Stimulated activated CD4-positive, alpha-beta T cell treated with anti-CD3 and anti-CD28 coated beads, Interleukin-1b, Interleukin-23, amount 100 ng/mL, for 4 hours (primary cell): ENCODE measurements at regions not wholly inside any gene's neighbourhood (a gene's known extent, or its start where the extent isn't known, plus 50 kb on each side); places are given as distances from the start of the nearest gene placed in this dataset.

Source experiments
- DNase-seq, 2 donors: peaks; one replicate each; pipeline ENCODE4 v3.0.0-alpha.2; 2020; ENCODE audit warnings: low read depth in 2 of 2

GRCh38 chr12:24759155-24759554 is 189.7 kb downstream of the BCAT1 start:
- DNase-seq = no peak

- DNase-seq = no peak
Measured at GRCh38 chr12:24756479-24757024, 192.3 kb downstream of the BCAT1 start.

GRCh38 chr12:24754690-24755638 is 193.9 kb downstream of the BCAT1 start:
- no peak for DNase-seq

- DNase-seq = no peak
Measured at GRCh38 chr12:24752763-24753462, 196.0 kb downstream of the BCAT1 start.

- no peak for DNase-seq
Measured at GRCh38 chr12:24751181-24751580, 197.7 kb downstream of the BCAT1 start.

GRCh38 chr12:24750263-24750662 is 198.6 kb downstream of the BCAT1 start:
- no peak for DNase-seq

- DNase-seq = no peak
Measured at GRCh38 chr12:24749171-24749570, 199.7 kb downstream of the BCAT1 start.

GRCh38 chr12:24748326-24748725 is 200.6 kb downstream of the BCAT1 start:
- DNase-seq = no peak

GRCh38 chr12:24746864-24747263 is 202.0 kb downstream of the BCAT1 start:
- no peak for DNase-seq

- no peak for DNase-seq
Measured at GRCh38 chr12:24746006-24746671, 202.8 kb downstream of the BCAT1 start.

- DNase-seq = no peak
Measured at GRCh38 chr12:24743941-24744793, 204.7 kb downstream of the BCAT1 start.

GRCh38 chr12:24742378-24742777 is 206.5 kb downstream of the BCAT1 start:
- DNase-seq = no peak

GRCh38 chr12:24741216-24741615 is 207.7 kb downstream of the BCAT1 start:
- no peak for DNase-seq

GRCh38 chr12:24739106-24739779 is 209.7 kb downstream of the BCAT1 start:
- DNase-seq = no peak

GRCh38 chr12:24738441-24738840 is 210.5 kb downstream of the BCAT1 start:
- DNase-seq = no peak

GRCh38 chr12:24731596-24731995 is 217.3 kb downstream of the BCAT1 start:
- no peak for DNase-seq

GRCh38 chr12:24730489-24730896 is 218.4 kb downstream of the BCAT1 start:
- DNase-seq = no peak

- no peak for DNase-seq
Measured at GRCh38 chr12:24728826-24729225, 220.1 kb downstream of the BCAT1 start.

- no peak for DNase-seq
Measured at GRCh38 chr12:24728366-24728765, 220.5 kb downstream of the BCAT1 start.

- no peak for DNase-seq
Measured at GRCh38 chr12:24725616-24726015, 223.3 kb downstream of the BCAT1 start.

GRCh38 chr12:24724814-24725213 is 224.1 kb downstream of the BCAT1 start:
- DNase-seq = no peak
